DOHH2 (cell line): ENCODE measurements at regions not wholly inside any gene's neighbourhood (a gene's known extent, or its start where the extent isn't known, plus 50 kb on each side); places are given as distances from the start of the nearest gene placed in this dataset.
"Not testable (repeated sequence)": the region's sequence is repeated elsewhere in the genome, so short reads cannot be mapped to it uniquely, and the experiment has no call there.

Experiments used
- CTCF ChIP-seq: fragments of 200-600 bp; sonication (generic); IDR thresholded peaks from one replicate; pipeline ENCODE4 v1.5.1; 2014; ENCODE audit warnings: antibody characterized with exemption, mild to moderate bottlenecking, low read depth, low read length; ENCODE audit not compliant: poor library complexity, severe bottlenecking
- EZH2phosphoT487 ChIP-seq: fragments of 200-600 bp; sonication (generic); IDR thresholded peaks from 2 replicates; pipeline ENCODE4 v1.6.1; 2017; ENCODE audit warnings: borderline replicate concordance, mild to moderate bottlenecking, antibody characterized with exemption, low read length, moderate library complexity, mixed read lengths

DNA sequence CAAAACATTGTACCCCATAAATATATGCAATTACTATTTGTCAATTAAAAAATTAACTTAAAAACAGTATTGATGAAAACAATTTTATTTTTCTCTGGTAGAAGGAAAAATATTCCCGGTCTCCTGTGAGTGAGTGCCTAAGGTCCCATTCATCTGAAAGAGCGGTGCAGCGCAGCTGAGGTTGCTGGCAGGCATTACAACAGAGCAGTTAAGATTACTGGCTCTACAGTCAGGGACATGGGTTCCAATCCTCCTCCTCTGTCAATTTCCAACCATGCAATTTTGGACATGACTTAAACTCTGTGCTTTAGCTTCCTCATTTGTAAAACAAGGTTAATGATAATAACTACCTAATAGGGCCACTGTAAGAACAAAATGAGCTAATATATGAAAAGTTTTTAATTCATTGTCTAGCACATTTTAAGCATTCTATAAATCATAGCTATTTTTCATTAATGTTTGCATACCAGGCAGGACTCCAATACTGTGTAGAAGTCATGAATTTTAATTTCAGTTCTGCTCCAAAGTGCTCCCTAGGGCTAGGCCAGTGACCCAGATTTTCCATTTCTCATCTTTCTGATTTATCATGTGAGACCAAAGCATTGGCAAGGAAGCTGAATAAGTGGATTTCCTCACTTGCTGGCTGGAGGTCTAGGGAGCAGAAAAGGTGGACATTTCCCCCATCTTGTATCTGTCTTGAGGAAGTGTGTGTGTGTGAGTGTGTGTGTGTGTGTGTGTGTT is 174.2 kb upstream of the NBPF19 start:
- not testable (repeated sequence) for TF ChIP-seq CTCF, EZH2phosphoT487
